PFSK-1 (cell line): ENCODE measurements at regions not wholly inside any gene's neighbourhood (a gene's known extent, or its start where the extent isn't known, plus 50 kb on each side); places are given as distances from the start of the nearest gene placed in this dataset.

Experiments used
- FOXP2 ChIP-seq: optimal IDR thresholded peaks from 2 replicates; pipeline ENCODE3; 2011; ENCODE audit warnings: borderline replicate concordance, control low read depth, inconsistent platforms; ENCODE audit not compliant: insufficient read depth; ENCODE audit errors: extremely low read length, extremely low read depth
- POLR2AphosphoS5 ChIP-seq: IDR thresholded peaks from 2 replicates; pipeline ENCODE4 v1.6.1; 2012; ENCODE audit warnings: low read depth, mild to moderate bottlenecking, control low read depth, low read length, moderate library complexity
- SIN3A ChIP-seq: IDR thresholded peaks from 2 replicates; pipeline ENCODE4 v1.6.1; 2012; ENCODE audit warnings: mild to moderate bottlenecking, low read length, moderate library complexity, borderline replicate concordance; ENCODE audit not compliant: insufficient read depth
- TAF1 ChIP-seq: IDR thresholded peaks from 2 replicates; pipeline ENCODE4 v1.6.1; 2012; ENCODE audit warnings: low read length, control low read depth, borderline replicate concordance; ENCODE audit not compliant: insufficient read depth
- TF ChIP-seq, protein P1 (sequence below), 2 experiments: IDR thresholded peaks; 2 replicates each; pipeline versions ENCODE4 v1.6.1 to v1.8.0; 2011 to 2012; ENCODE audit warnings: low read depth in 2 of 2, low read length in 2 of 2, control low read depth in 1 of 2, inconsistent platforms in 1 of 2, mild to moderate bottlenecking in 1 of 2, moderate library complexity in 1 of 2; ENCODE audit not compliant: insufficient read depth in 1 of 2

DNA sequence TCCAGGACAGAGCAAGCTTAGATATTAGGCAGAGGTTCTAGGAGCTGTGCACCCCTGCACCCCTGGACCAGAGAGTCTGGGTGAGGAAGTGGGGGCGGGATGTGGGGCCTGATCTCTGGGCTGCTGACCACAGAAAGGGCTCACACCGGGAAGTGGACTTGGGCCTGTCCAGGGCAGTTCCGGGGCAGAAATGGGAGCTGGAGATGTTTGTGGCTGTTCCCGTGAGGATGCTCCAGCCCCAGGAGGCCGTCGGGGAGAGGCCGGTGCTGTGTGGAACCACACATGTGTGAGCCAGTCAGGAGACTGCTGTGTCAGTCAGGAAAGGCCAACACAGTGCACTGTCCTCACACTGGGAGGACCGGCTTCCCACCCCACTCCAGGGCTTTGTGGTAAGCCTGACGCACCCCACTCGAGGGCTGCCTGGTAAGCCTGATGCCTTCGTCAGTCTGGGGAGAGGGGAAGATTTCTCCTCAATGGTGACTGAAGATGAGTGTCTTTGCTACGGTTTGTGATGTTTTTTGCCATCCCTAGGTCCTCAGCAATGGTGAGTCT lies 741.0 kb downstream of the BRD1 start:
- TF ChIP-seq POLR2AphosphoS5: no peak
- no peak for TF ChIP-seq TAF1
- TF ChIP-seq SIN3A: no peak

DNA sequence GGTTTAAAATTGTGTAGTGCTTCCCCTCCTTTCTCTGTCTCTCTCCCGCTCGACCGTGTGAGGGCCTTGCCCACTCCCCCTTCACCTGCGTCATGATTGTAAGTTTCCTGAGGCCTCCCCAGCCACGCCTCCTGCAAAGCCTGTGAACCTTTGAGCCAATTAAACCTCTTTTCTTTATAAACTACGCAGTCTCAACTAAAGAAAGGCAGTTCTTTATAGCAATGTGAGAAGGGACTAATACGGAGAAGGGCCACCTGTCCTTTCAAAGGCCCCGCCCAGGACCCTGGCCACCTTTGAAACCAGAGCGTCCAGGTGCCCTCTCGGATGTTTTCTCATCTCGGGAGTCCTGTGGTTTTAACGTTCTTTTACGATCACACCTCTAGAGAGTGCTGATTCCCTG lies 741.5 kb downstream of the BRD1 start:
- TF ChIP-seq POLR2AphosphoS5: no peak
- TF ChIP-seq, protein P1, sequence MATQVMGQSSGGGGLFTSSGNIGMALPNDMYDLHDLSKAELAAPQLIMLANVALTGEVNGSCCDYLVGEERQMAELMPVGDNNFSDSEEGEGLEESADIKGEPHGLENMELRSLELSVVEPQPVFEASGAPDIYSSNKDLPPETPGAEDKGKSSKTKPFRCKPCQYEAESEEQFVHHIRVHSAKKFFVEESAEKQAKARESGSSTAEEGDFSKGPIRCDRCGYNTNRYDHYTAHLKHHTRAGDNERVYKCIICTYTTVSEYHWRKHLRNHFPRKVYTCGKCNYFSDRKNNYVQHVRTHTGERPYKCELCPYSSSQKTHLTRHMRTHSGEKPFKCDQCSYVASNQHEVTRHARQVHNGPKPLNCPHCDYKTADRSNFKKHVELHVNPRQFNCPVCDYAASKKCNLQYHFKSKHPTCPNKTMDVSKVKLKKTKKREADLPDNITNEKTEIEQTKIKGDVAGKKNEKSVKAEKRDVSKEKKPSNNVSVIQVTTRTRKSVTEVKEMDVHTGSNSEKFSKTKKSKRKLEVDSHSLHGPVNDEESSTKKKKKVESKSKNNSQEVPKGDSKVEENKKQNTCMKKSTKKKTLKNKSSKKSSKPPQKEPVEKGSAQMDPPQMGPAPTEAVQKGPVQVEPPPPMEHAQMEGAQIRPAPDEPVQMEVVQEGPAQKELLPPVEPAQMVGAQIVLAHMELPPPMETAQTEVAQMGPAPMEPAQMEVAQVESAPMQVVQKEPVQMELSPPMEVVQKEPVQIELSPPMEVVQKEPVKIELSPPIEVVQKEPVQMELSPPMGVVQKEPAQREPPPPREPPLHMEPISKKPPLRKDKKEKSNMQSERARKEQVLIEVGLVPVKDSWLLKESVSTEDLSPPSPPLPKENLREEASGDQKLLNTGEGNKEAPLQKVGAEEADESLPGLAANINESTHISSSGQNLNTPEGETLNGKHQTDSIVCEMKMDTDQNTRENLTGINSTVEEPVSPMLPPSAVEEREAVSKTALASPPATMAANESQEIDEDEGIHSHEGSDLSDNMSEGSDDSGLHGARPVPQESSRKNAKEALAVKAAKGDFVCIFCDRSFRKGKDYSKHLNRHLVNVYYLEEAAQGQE (IDR thresholded peaks at IDR 0.05; ENCODE audit: insufficient read depth in 1 of 2, low read depth in 2 of 2, low read length in 2 of 2): no peak
- TF ChIP-seq TAF1: no peak
- no peak for TF ChIP-seq FOXP2
- TF ChIP-seq SIN3A: no peak

DNA sequence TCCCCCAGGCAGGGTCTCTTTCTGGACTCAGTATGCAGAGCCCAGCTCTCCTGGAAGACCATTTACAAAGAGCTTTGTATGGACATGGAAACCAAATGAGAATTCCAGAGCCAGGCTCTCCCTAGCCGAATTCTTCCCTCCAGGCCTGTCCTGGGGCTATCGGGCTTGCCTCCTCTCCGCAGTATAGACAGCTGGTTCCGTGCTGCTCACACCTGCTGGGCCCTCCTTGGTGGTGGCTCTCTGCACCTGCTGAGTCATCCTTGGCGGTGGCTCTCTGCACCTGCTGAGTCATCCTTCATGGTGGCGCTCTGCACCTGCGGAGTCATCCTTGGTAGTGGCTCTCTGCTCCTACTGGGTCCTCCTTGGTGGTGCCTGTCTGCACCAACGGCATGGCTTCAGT lies 743.5 kb downstream of the BRD1 start:
- TF ChIP-seq POLR2AphosphoS5 (no peak), FOXP2 (no peak), SIN3A (no peak), TAF1 (no peak)
- TF ChIP-seq, protein P1 (IDR thresholded peaks at IDR 0.05; ENCODE audit: insufficient read depth in 1 of 2, low read depth in 2 of 2, low read length in 2 of 2): no peak

DNA sequence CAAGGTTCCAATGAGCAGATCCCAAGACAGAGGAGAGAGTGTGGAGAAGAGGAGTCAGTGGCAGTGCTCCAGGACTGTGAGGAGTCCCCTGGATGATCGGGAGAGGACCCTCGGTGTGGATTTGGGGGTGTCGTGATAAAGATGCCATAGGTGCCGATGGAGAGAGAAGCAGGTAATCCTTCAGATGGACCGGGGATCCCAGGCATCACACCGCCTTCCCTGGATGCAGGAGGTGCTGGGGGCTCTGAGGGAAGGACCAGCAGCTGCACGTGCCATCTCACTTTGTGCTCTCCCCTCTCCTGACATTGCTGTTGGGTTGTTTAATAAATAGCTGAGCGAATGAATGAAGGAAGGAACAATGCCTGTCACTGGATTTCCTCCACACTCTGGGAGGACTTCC lies 744.1 kb downstream of the BRD1 start:
- TF ChIP-seq FOXP2: no peak
- TF ChIP-seq, protein P1 (IDR thresholded peaks at IDR 0.05; ENCODE audit: insufficient read depth in 1 of 2, low read depth in 2 of 2, low read length in 2 of 2): no peak
- TF ChIP-seq POLR2AphosphoS5: no peak
- TF ChIP-seq TAF1: no peak
- TF ChIP-seq SIN3A: no peak

DNA sequence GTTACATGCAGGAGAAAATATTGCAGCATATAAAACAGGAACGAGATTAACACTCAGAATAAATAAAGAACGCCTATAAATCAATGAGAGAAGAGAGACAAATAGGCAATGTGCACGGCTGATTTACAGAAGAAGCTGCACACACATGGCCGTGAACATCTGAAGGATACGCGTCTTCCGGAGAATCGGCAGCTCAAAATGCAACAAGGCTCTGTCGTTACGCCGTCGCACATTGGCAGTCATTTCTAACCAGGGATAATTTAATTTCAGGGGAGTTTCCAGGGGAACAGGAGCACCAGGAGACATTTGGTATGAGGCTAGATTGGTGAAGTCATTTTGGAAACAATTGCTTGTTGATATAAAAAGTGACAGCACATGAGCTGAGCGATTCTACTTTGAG lies 745.2 kb downstream of the BRD1 start:
- TF ChIP-seq, protein P1 (IDR thresholded peaks at IDR 0.05; ENCODE audit: insufficient read depth in 1 of 2, low read depth in 2 of 2, low read length in 2 of 2): no peak
- TF ChIP-seq POLR2AphosphoS5: no peak
- no peak for TF ChIP-seq FOXP2
- TF ChIP-seq SIN3A: no peak
- no peak for TF ChIP-seq TAF1
